Skeletal muscle satellite cell (primary cell): ENCODE measurements at regions not wholly inside any gene's neighbourhood (a gene's known extent, or its start where the extent isn't known, plus 50 kb on each side); places are given as distances from the start of the nearest gene placed in this dataset.

Source experiments
- H3K27me3 ChIP-seq: 2 replicates; pipeline ENCODE4 v1.7.0; 2013; ENCODE audit warnings: low read length; ENCODE audit not compliant: control insufficient read depth, insufficient read depth
- H3K36me3 ChIP-seq: 2 replicates; pipeline ENCODE4 v1.7.0; 2013; ENCODE audit warnings: mild to moderate bottlenecking, control low read depth, low read length; ENCODE audit not compliant: insufficient read depth
- H3K4me1 ChIP-seq: 2 replicates; pipeline ENCODE4 v1.7.0; 2013; ENCODE audit warnings: low read length; ENCODE audit not compliant: control insufficient read depth, insufficient read depth
- H3K4me2 ChIP-seq: 2 replicates; pipeline ENCODE4 v1.7.0; 2013; ENCODE audit warnings: mild to moderate bottlenecking, low read length
- H3K4me3 ChIP-seq: 2 replicates; pipeline ENCODE4 v1.7.0; 2013; ENCODE audit warnings: low read length
- H3K9ac ChIP-seq: 2 replicates; pipeline ENCODE4 v1.7.0; 2013; ENCODE audit warnings: mild to moderate bottlenecking, low read depth, low read length, moderate library complexity
- H3K9me3 ChIP-seq: replicated peaks from 2 replicates; pipeline ENCODE4 v1.7.0; 2013; ENCODE audit warnings: mild to moderate bottlenecking, control low read depth, low read length

- no peaks in the 10 kb centered on the region for H3K9me3 ChIP-seq
- H3K27me3 ChIP-seq: no peaks in the 10 kb centered on the region
- H3K36me3 ChIP-seq: no peaks in the 10 kb centered on the region
- no peak overlapping the region for H3K4me2 ChIP-seq
- no peak overlapping the region for H3K9ac ChIP-seq
- no peaks in the 10 kb centered on the region for H3K4me1 ChIP-seq
- no peak overlapping the region for H3K4me3 ChIP-seq
Measured at GRCh38 chr6:154602708-154603107, 92.2 kb upstream of the CNKSR3 start.

- H3K36me3 ChIP-seq: no peaks in the 10 kb centered on the region
- no peak overlapping the region for H3K4me2 ChIP-seq
- no peak overlapping the region for H3K4me3 ChIP-seq
- no peaks in the 10 kb centered on the region for H3K4me1 ChIP-seq
- H3K9me3 ChIP-seq: no peaks in the 10 kb centered on the region
- no peaks in the 10 kb centered on the region for H3K27me3 ChIP-seq
- no peak overlapping the region for H3K9ac ChIP-seq
Measured at GRCh38 chr6:154604119-154604518, 93.6 kb upstream of the CNKSR3 start.

GRCh38 chr6:154605178-154605881, 94.8 kb upstream of the CNKSR3 start:
- Histone ChIP-seq H3K4me1 (no peaks in the 10 kb centered on the region), H3K9me3 (no peaks in the 10 kb centered on the region), H3K4me3 (no peak overlapping the region), H3K27me3 (no peaks in the 10 kb centered on the region), H3K9ac (no peak overlapping the region), H3K4me2 (no peak overlapping the region), H3K36me3 (no peaks in the 10 kb centered on the region)

GRCh38 chr6:154605882-154606370, 95.4 kb upstream of the CNKSR3 start:
- Histone ChIP-seq H3K4me1 (no peaks in the 10 kb centered on the region), H3K9ac (no peak overlapping the region), H3K27me3 (no peaks in the 10 kb centered on the region), H3K4me3 (no peak overlapping the region), H3K36me3 (no peaks in the 10 kb centered on the region), H3K4me2 (no peak overlapping the region), H3K9me3 (no peaks in the 10 kb centered on the region)

GRCh38 chr6:154606457-154606856, 96.0 kb upstream of the CNKSR3 start:
- no peaks in the 10 kb centered on the region for H3K27me3 ChIP-seq
- H3K36me3 ChIP-seq: no peaks in the 10 kb centered on the region
- H3K4me2 ChIP-seq: no peak overlapping the region
- no peak overlapping the region for H3K9ac ChIP-seq
- no peaks in the 10 kb centered on the region for H3K4me1 ChIP-seq
- H3K4me3 ChIP-seq: no peak overlapping the region
- no peaks in the 10 kb centered on the region for H3K9me3 ChIP-seq

GRCh38 chr6:154606860-154607259, 96.4 kb upstream of the CNKSR3 start:
- Histone ChIP-seq H3K9me3 (no peaks in the 10 kb centered on the region), H3K9ac (no peak overlapping the region), H3K27me3 (no peaks in the 10 kb centered on the region), H3K4me2 (no peak overlapping the region), H3K4me3 (no peak overlapping the region), H3K4me1 (no peaks in the 10 kb centered on the region), H3K36me3 (no peaks in the 10 kb centered on the region)

- Histone ChIP-seq H3K9ac (no peak overlapping the region), H3K4me2 (no peak overlapping the region), H3K4me3 (no peak overlapping the region), H3K9me3 (no peaks in the 10 kb centered on the region), H3K27me3 (no peaks in the 10 kb centered on the region), H3K36me3 (no peaks in the 10 kb centered on the region), H3K4me1 (peaks cover 12% of the 10 kb centered on the region)
Measured at GRCh38 chr6:154611241-154611640, 100.8 kb upstream of the CNKSR3 start.

- Histone ChIP-seq H3K36me3 (no peaks in the 10 kb centered on the region), H3K4me1 (peaks cover 12% of the 10 kb centered on the region), H3K4me3 (no peak overlapping the region), H3K9ac (no peak overlapping the region), H3K27me3 (no peaks in the 10 kb centered on the region), H3K4me2 (no peak overlapping the region), H3K9me3 (no peaks in the 10 kb centered on the region)
Measured at GRCh38 chr6:154611847-154612246, 101.4 kb upstream of the CNKSR3 start.

GRCh38 chr6:154613137-154613676, 102.7 kb upstream of the CNKSR3 start:
- H3K9ac ChIP-seq: no peak overlapping the region
- no peaks in the 10 kb centered on the region for H3K36me3 ChIP-seq
- peaks cover 12% of the 10 kb centered on the region for H3K4me1 ChIP-seq
- H3K27me3 ChIP-seq: no peaks in the 10 kb centered on the region
- no peak overlapping the region for H3K4me2 ChIP-seq
- no peaks in the 10 kb centered on the region for H3K9me3 ChIP-seq
- no peak overlapping the region for H3K4me3 ChIP-seq

- H3K36me3 ChIP-seq: no peaks in the 10 kb centered on the region
Measured at GRCh38 chr6:154614101-154614500, 103.6 kb upstream of the CNKSR3 start.

GRCh38 chr6:154614641-154615040, 104.2 kb upstream of the CNKSR3 start:
- Histone ChIP-seq H3K4me1 (peaks cover 12% of the 10 kb centered on the region), H3K36me3 (no peaks in the 10 kb centered on the region), H3K9me3 (no peaks in the 10 kb centered on the region)

More at GRCh38 chr6:154614101-154614500, 103.6 kb upstream of the CNKSR3 start:
- no peak overlapping the region for H3K4me2 ChIP-seq
- no peak overlapping the region for H3K4me3 ChIP-seq
- no peaks in the 10 kb centered on the region for H3K27me3 ChIP-seq
- H3K9ac ChIP-seq: no peak overlapping the region
- no peaks in the 10 kb centered on the region for H3K9me3 ChIP-seq
- H3K4me1 ChIP-seq: peaks cover 12% of the 10 kb centered on the region

GRCh38 chr6:154615483-154616025, 105.1 kb upstream of the CNKSR3 start:
- Histone ChIP-seq H3K9me3 (no peaks in the 10 kb centered on the region), H3K36me3 (no peaks in the 10 kb centered on the region), H3K27me3 (no peaks in the 10 kb centered on the region), H3K9ac (no peak overlapping the region), H3K4me3 (no peak overlapping the region), H3K4me2 (peak overlapping the region; percentile 42), H3K4me1 (peaks cover 12% of the 10 kb centered on the region)

More at GRCh38 chr6:154614641-154615040, 104.2 kb upstream of the CNKSR3 start:
- Histone ChIP-seq H3K9ac (no peak overlapping the region), H3K27me3 (no peaks in the 10 kb centered on the region), H3K4me3 (no peak overlapping the region), H3K4me2 (no peak overlapping the region)
